ENCODE measurements at regions not wholly inside any gene's neighbourhood (a gene's known extent, or its start where the extent isn't known, plus 50 kb on each side); places are given as distances from the start of the nearest gene placed in this dataset.

GRCh38 chrX:150224676-150225075 is 138.4 kb upstream of the MAMLD1 start:
- TF ChIP-seq CEBPB (IDR thresholded peaks at IDR 0.05), result no peak
- no peak for TF ChIP-seq MAX (IDR thresholded peaks at IDR 0.05)
- no peak for TF ChIP-seq TCF12 (IDR thresholded peaks at IDR 0.05; ENCODE audit: low read depth)
- TF ChIP-seq YY1 (IDR thresholded peaks at IDR 0.05; ENCODE audit: low read depth), result no peak
- TF ChIP-seq EP300 (IDR thresholded peaks at IDR 0.05; ENCODE audit: borderline replicate concordance), result no peak
- no peak for TF ChIP-seq REST (IDR thresholded peaks at IDR 0.05; ENCODE audit: low read depth)
- TF ChIP-seq RAD21 (IDR thresholded peaks at IDR 0.05; ENCODE audit: low read depth), result no peak
- TF ChIP-seq USF1 (IDR thresholded peaks at IDR 0.05), result no peak
- TF ChIP-seq NFIC (IDR thresholded peaks at IDR 0.05), result no peak
- TF ChIP-seq TAF1 (IDR thresholded peaks at IDR 0.05; ENCODE audit: low read depth), result no peak
- no peak for TF ChIP-seq TEAD4 (IDR thresholded peaks at IDR 0.05)
- no peak for TF ChIP-seq EGR1 (IDR thresholded peaks at IDR 0.05)
- TF ChIP-seq FOXM1 (IDR thresholded peaks at IDR 0.05; ENCODE audit: borderline replicate concordance, low read depth), result no peak
- no peak for TF ChIP-seq CREB1 (IDR thresholded peaks at IDR 0.05; ENCODE audit: low read depth)

Data from Ishikawa (cell line).